ENCODE measurements at regions not wholly inside any gene's neighbourhood (a gene's known extent, or its start where the extent isn't known, plus 50 kb on each side); places are given as distances from the start of the nearest gene placed in this dataset.
"Not testable (repeated sequence)": the region's sequence is repeated elsewhere in the genome, so short reads cannot be mapped to it uniquely, and the experiment has no call there.

DNA sequence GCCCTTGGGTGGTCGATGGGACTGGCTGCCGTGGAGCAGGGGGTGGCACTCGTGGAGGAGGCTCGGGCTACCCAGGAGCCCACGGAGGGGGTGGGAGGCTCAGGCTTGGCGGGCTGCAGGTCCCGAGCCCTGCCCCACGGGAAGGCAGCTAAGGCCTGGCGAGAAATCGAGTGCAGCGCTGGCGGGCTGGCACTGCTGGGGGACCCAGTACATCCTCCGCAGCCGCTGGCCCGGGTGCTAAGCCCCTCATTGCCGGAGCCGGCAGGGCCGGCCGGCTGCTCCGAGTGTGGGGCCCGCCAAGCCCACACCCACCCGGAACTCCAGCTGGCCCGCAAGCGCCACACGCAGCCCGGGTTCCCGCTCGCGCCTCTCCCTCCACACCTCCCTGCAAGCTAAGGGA lies 435.6 kb downstream of the RWDD3 start:
- not testable (repeated sequence) for DNase-seq (ENCODE audit: low read depth)

GRCh38 chr1:95671098-95671497 lies 437.1 kb downstream of the RWDD3 start:
- no peak for DNase-seq (ENCODE audit: low read depth)

DNA sequence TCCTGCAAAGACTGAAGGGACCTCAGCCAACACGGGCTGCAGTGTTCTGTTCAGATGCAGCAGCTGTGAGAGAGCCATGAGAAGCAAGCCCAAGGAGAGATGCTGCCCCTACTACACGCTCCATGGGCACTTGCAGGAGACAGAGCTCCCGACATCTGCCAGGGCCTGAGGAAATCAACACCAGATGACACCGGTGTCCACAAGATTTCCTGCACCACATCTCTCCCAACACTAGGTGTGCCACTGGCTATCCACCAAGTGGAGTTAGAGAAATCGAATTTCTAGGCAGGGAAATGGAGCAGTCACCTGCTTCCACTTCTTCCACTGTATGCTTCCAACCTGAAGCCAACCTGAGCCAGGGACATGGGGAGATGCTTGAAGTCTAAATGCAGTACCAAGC lies 445.3 kb downstream of the RWDD3 start:
- no peak for DNase-seq (ENCODE audit: low read depth)

- no peak for DNase-seq (ENCODE audit: low read depth)
These were observed 451.1 kb downstream of the RWDD3 start for GRCh38 chr1:95685081-95685480.

DNA sequence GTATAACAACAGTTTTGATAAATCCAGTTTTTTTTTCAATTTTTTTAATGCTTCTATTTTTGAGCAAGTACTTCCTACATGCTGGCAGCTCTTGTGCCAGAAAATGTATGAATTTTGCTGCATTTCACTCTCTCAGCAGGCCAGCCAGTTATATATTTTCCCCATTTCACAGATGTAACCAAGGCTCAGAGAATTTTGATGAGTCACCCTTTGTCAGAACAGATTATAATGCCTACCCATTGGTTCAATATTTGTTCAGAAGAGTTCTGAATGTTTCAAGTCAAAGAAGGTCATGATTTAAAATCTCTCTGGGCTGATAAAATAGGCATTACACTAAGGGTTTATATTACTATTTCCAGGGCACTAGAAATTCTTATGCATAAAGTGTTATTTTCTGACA lies 452.2 kb downstream of the RWDD3 start:
- DNase-seq (ENCODE audit: low read depth): no peak

GRCh38 chr1:95699149-95699953 lies 465.3 kb downstream of the RWDD3 start:
- DNase-seq (ENCODE audit: low read depth): no peak

- DNase-seq (ENCODE audit: low read depth): no peak
These were observed 467.6 kb downstream of the RWDD3 start for GRCh38 chr1:95701450-95702173.

GRCh38 chr1:95703046-95703445 lies 469.0 kb downstream of the RWDD3 start:
- DNase-seq (ENCODE audit: low read depth): no peak

GRCh38 chr1:95716097-95716496 lies 482.1 kb downstream of the RWDD3 start:
- DNase-seq (ENCODE audit: low read depth): no peak

DNA sequence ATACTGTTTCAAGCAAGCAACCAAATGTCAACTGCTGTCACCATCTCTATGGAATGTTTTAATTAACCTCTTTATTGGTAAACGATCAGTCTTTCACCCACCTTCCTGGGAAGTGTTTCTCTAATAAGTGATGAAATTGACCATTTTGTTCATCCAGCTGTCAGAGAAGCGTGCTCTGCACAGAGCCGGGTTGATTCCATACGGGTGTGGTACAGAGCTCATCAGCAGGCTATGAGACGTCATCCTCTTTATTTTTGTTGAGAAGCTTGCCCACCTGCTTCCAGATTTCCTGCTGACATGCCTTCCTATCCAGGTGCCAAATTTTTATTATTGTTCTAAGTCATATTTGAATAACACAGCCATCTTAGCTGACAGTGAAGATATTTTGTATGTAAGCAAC lies 482.5 kb downstream of the RWDD3 start:
- no peak for DNase-seq (ENCODE audit: low read depth)

DNA sequence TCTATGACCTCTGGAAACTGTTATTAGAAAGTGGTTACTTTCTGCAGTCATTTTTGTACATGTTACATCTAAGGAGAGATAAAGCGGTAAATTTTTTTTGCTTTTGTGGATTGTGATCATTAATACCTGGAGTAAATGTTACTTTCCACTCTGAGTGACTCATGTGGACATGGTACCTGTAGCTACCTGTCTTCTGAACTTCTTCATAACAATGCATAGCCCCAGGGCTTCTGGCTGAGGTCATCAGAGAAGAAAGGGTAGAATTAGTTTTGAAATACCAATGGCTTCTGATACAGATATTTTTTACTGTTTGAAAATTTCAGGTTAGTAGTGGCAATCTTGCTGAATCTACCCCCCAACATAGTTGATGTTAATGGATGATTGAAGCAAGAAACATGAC lies 489.3 kb downstream of the RWDD3 start:
- no peak for DNase-seq (ENCODE audit: low read depth)

GRCh38 chr1:95728841-95729240 lies 494.8 kb downstream of the RWDD3 start:
- no peak for DNase-seq (ENCODE audit: low read depth)

- no peak for DNase-seq (ENCODE audit: low read depth)
These were observed 497.0 kb downstream of the RWDD3 start for GRCh38 chr1:95730986-95731385.

GRCh38 chr1:95731466-95731865 lies 497.5 kb downstream of the RWDD3 start:
- DNase-seq (ENCODE audit: low read depth): no peak

DNA sequence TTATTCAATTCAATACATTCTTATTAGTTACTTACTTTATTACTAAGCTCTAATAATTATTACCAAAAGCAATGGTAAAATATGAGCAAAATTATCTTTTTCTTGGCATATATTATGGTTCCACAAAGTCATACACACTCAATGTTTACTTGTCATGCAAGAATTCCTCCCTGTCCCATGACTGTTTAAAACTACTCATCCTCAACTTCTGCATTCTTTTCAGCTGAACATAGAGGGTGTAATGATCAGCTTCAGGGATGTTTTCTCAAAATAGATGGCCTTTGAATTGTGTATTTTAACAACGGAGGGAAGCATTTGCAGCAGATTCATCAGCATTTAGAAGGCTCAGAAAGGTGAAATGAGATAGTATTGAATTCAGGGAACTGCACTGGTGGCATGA lies 499.0 kb downstream of the RWDD3 start:
- DNase-seq (ENCODE audit: low read depth): no peak

GRCh38 chr1:95733671-95734070 lies 499.7 kb downstream of the RWDD3 start:
- DNase-seq (ENCODE audit: low read depth): no peak

- DNase-seq (ENCODE audit: low read depth): no peak
These were observed 500.6 kb downstream of the RWDD3 start for GRCh38 chr1:95734560-95734959.

GRCh38 chr1:95742591-95743089 lies 508.6 kb downstream of the RWDD3 start:
- no peak for DNase-seq (ENCODE audit: low read depth)

DNA sequence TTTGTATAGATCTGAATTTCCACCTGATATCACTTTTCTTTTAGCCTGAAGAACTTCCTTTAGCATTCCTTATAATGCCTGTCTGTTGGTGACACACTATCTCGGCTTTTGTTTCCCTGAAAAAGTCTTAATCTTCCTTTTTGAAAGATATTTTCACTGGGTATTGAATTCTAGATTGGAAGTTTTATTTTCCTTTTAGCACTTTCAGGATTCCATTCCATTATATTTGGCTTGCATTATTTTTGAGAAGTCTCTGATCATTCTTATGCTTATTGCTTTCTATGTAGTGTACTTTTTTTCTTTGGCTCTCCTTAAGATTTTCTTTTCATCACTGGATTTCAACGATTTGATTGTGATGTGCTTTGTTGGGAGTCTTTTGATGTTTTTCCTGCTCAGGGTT lies 510.7 kb downstream of the RWDD3 start:
- DNase-seq (ENCODE audit: low read depth): no peak

GRCh38 chr1:95752515-95753381 lies 518.7 kb downstream of the RWDD3 start:
- DNase-seq (ENCODE audit: low read depth): no peak

DNA sequence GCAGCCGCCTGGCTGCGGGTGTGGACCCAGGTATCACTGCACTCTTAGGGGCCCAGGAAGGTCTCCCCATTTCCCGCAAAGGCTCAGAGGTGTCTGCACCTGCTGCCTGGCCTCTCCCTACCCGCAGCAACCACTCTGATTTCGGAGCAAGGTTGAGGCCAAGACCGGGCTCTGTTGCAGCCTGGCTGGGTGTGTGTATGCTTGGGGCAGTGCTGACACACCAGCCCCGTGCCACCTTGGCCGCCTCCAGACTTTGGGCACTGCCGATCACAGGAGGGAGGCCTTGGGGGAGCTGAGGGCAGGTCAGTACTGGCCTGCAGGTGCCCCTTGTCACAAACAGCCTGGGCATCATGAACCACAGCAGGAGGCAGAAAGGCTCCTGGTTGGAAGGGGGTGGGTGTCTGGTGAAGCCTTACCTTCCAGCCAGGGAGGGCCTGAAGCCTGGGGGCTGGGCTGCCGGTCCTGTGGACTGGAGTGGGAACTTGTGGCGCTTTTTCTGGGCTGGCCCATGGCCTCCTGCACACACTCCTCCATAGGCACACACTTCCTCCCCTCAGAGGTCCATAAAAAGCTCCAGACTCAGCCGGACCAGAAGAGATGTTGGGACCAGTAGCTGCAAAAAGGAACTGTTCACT lies 519.5 kb downstream of the RWDD3 start:
- DNase-seq (ENCODE audit: low read depth): no peak

GRCh38 chr1:95754412-95754811 lies 520.4 kb downstream of the RWDD3 start:
- DNase-seq (ENCODE audit: low read depth): no peak
